DND-41 (cell line): ENCODE measurements at regions not wholly inside any gene's neighbourhood (a gene's known extent, or its start where the extent isn't known, plus 50 kb on each side); places are given as distances from the start of the nearest gene placed in this dataset.

Experiments
- EZH2 ChIP-seq: IDR thresholded peaks from 3 replicates; pipeline ENCODE4 v1.6.1; 2012; ENCODE audit warnings: borderline replicate concordance, low read depth, mild to moderate bottlenecking, moderate library complexity, low read length, inconsistent platforms; ENCODE audit not compliant: severe bottlenecking
- TF ChIP-seq, protein P1 (sequence below): IDR thresholded peaks from 2 replicates; pipeline ENCODE4 v1.5.1; 2012; ENCODE audit warnings: borderline replicate concordance, low read length, moderate library complexity, mild to moderate bottlenecking; ENCODE audit not compliant: poor library complexity, severe bottlenecking; ENCODE audit errors: extremely low read depth

DNA sequence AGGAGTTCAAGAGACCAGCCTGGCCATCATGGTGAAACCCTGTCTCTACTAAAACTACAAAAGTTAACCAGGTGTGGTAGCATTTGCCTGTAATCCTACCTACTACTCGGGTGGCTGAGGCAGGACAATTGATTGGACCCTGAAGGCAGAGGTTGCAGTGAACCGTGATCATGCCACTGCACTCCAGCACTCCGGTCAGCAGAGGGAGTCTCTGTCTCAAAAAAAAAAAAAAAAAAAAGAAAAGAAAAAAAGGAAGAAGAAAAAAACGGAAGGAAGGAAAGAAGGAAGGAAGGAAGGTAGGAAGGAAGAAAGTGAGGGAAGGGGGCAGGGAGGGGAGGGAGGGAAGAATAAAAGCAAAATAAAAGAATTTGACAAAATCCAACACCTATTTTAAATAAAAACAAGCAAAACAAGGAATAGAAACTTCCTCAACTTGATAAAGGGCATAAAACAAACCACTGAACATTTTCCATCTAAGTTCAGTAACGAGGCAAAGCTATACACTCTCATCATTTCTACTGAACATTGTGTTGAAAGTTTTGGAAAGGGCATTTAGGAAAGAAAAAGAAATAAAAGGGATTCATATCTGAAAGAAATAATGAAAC, 411.6 kb upstream of the SLITRK5 start:
- TF ChIP-seq, protein P1, sequence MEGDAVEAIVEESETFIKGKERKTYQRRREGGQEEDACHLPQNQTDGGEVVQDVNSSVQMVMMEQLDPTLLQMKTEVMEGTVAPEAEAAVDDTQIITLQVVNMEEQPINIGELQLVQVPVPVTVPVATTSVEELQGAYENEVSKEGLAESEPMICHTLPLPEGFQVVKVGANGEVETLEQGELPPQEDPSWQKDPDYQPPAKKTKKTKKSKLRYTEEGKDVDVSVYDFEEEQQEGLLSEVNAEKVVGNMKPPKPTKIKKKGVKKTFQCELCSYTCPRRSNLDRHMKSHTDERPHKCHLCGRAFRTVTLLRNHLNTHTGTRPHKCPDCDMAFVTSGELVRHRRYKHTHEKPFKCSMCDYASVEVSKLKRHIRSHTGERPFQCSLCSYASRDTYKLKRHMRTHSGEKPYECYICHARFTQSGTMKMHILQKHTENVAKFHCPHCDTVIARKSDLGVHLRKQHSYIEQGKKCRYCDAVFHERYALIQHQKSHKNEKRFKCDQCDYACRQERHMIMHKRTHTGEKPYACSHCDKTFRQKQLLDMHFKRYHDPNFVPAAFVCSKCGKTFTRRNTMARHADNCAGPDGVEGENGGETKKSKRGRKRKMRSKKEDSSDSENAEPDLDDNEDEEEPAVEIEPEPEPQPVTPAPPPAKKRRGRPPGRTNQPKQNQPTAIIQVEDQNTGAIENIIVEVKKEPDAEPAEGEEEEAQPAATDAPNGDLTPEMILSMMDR: no peak
- no peak for TF ChIP-seq EZH2
